Immature natural killer cell (primary cell): ENCODE measurements at regions not wholly inside any gene's neighbourhood (a gene's known extent, or its start where the extent isn't known, plus 50 kb on each side); places are given as distances from the start of the nearest gene placed in this dataset.
A peak's percentile ranks its signal among the peaks of the same experiment; 100 is the strongest.

ENCODE experiments used
- DNase-seq, 3 donors: peaks; one replicate each; pipeline ENCODE4 v3.0.0; 2022; ENCODE audit warnings: mixed read lengths in 1 of 3
- H3K27ac Mint-ChIP-seq, 6 donors: one replicate each; pipeline ENCODE4 v1.8.0; 2020; ENCODE audit warnings: mixed read lengths in 6 of 6, mild to moderate bottlenecking in 5 of 6, inconsistent platforms in 4 of 6, moderate library complexity in 3 of 6
- H3K27me3 Mint-ChIP-seq, 3 donors: one replicate each; pipeline ENCODE4 v1.8.0; 2020 to 2021; ENCODE audit warnings: low read depth in 3 of 3, mild to moderate bottlenecking in 3 of 3, mixed read lengths in 3 of 3, moderate library complexity in 3 of 3, inconsistent platforms in 1 of 3
- H3K36me3 Mint-ChIP-seq, 3 donors: one replicate each; pipeline ENCODE4 v1.8.0; 2020; ENCODE audit warnings: mixed read lengths in 3 of 3, inconsistent platforms in 2 of 3, mild to moderate bottlenecking in 2 of 3
- H3K4me1 Mint-ChIP-seq, 2 donors: one replicate each; pipeline ENCODE4 v1.8.0; 2020; ENCODE audit warnings: inconsistent platforms in 2 of 2, mild to moderate bottlenecking in 2 of 2, mixed read lengths in 2 of 2, moderate library complexity in 1 of 2
- H3K4me3 Mint-ChIP-seq, 5 donors: one replicate each; pipeline ENCODE4 v1.8.0; 2020; ENCODE audit warnings: mild to moderate bottlenecking in 5 of 5, mixed read lengths in 5 of 5, inconsistent platforms in 3 of 5, moderate library complexity in 3 of 5
- H3K9me3 Mint-ChIP-seq, 6 donors: one replicate each; pipeline ENCODE4 v1.8.0; 2020; ENCODE audit warnings: mild to moderate bottlenecking in 6 of 6, mixed read lengths in 6 of 6, inconsistent platforms in 4 of 6, moderate library complexity in 3 of 6

DNA sequence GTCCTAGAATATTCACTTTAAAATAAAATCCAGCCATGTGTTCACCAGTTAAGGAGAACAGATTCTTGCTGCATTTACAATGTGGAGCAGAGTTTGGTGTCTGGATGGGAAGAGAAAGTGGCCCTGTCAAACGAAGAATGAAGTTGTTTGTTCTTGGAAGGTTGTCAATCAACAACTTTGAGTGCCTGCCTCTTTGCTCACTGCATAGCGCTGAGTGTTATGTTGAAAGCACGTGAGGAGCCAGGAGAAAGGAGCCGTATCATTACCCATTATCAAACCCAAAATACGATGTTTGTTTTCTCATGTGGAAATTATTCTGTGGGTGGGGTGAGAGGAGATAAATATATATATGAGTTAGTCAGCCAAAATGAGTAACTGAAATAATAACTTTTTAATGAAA, 492.5 kb upstream of the POU3F3 start:
- no peak for DNase-seq
- Mint-ChIP-seq H3K9me3 (peaks cover 0 to 5% (median 0%) of the 10 kb centered on the region in 6 donors), H3K36me3 (no peaks in the 10 kb centered on the region), H3K4me3 (no peak overlapping the region), H3K27me3 (peaks cover 0 to 3% (median 0%) of the 10 kb centered on the region in 3 donors), H3K27ac (no peak overlapping the region), H3K4me1 (no peaks in the 10 kb centered on the region)

DNA sequence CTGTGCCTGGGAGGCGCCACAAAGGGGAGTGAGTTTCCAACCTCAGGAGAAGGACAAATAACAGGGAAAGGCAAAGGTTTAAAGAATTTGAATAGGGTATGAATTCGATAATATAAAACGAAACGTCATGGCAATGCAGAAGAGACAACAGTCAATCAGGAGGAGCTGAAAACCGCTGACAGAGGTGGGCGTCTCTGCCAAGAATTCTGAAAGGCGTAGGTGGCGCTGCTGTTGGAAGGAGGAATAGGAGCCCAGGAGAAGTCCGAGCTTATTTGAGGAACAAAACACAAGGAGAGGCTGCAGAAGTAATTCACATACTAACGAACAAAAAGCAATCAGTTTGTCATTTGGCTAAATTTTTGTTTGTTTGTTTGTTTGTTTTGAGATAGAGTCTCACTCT, 485.8 kb upstream of the POU3F3 start:
- Mint-ChIP-seq H3K4me1 (no peaks in the 10 kb centered on the region), H3K4me3 (no peak overlapping the region), H3K36me3 (no peaks in the 10 kb centered on the region), H3K27me3 (peaks cover 0 to 3% (median 0%) of the 10 kb centered on the region in 3 donors), H3K27ac (no peak overlapping the region), H3K9me3 (peaks cover 0 to 12% (median 6%) of the 10 kb centered on the region in 6 donors)
- DNase-seq: no peak

DNA sequence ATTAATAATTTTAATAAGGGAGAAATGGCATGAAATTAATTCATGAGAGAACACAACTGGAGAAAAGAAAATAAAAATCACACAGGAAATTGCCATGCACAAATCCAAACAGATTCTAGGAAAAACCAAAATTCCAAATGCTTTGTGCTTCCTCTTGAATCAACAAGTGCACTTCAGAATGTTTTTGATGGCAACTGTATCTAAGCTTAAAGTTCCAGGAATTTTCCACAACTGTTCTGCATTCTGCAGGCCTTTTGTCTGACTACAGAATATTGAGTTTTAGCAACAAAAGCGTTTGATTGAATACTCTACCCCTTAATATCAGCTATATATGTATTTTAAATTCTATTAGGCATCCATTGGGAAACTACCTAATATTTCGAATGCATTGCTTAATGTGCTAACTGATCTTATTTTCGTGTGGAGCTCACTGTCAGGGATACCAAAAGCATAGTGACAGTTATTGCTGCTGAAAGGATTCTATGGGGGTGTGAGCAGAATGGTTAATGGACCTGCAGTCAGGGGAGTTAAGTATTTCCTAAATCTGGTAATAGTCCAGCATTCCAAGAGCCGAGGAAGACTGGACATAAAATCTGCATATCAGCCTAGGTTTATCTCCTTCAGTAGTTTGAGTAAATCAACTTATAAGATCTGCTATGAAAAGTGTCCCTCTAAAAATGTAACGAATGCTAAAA, 482.7 kb upstream of the POU3F3 start:
- H3K27me3 Mint-ChIP-seq: peaks cover 0 to 2% (median 0%) of the 10 kb centered on the region in 3 donors

DNA sequence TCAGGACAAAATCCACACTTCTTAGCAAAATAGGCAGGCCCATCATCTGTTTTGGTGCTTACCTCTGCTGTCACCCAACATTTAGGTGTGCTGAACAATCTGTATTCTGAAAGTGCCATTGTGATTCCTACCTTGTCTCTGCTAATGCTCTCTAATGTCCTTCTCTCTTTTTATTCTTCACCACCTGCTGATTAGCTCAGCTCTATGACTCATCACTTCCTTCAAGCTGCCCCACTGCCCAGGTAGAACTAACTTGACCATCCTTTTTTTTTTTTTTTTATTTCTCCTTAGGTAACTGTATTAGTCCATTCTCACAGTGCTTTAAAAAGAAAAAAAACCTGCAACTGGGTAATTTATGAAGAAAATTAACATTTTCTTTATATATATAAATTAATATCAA, 478.7 kb upstream of the POU3F3 start:
- no peak overlapping the region for H3K4me3 Mint-ChIP-seq
- no peak for DNase-seq
- peaks cover 0 to 5% (median 3%) of the 10 kb centered on the region in 3 donors for H3K27me3 Mint-ChIP-seq
- H3K36me3 Mint-ChIP-seq: no peaks in the 10 kb centered on the region
- H3K9me3 Mint-ChIP-seq: peaks cover 0 to 9% (median under 1%) of the 10 kb centered on the region in 6 donors
- H3K27ac Mint-ChIP-seq: no peak overlapping the region
- peaks cover 0 to 3% of the 10 kb centered on the region in 2 donors for H3K4me1 Mint-ChIP-seq

More for the DNA sequence above, 482.7 kb upstream of the POU3F3 start:
- no peak for DNase-seq
- no peaks in the 10 kb centered on the region for H3K4me1 Mint-ChIP-seq
- no peaks in the 10 kb centered on the region for H3K36me3 Mint-ChIP-seq
- H3K9me3 Mint-ChIP-seq: peaks cover 1 to 12% (median 4%) of the 10 kb centered on the region in 6 donors
- no peak overlapping the region for H3K27ac Mint-ChIP-seq
- H3K4me3 Mint-ChIP-seq: no peak overlapping the region

DNA sequence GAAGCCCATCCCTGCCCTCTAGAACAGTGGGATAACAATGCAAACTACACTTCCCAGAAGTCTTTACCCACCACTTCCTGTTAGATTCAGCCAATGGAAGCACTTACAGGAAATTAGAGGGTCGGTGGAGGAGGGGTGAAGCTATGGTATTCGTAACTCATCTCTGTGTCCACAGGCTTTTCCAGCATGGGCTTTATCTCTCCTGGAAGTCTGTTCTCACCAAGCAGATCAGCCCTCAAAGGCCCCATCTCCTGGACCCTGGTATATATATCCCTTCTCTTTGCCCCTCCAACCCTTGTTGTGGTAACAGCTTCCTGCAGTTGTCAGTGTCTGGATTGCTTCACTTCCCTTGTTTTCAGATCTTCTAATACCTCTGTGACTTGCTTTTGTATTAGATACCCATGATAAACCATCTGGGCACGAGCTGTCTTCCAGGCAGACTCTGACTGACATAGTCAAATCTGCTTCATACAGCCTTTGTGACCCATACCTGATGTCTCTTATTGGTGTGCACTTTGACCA, 475.0 kb upstream of the POU3F3 start:
- no peaks in the 10 kb centered on the region for H3K36me3 Mint-ChIP-seq
- H3K27me3 Mint-ChIP-seq: peaks cover 0 to 5% (median 3%) of the 10 kb centered on the region in 3 donors
- peak in 2 of 3 donors; percentile 0 to 2 for DNase-seq
- peaks cover 0 to 7% (median under 1%) of the 10 kb centered on the region in 6 donors for H3K9me3 Mint-ChIP-seq
- H3K27ac Mint-ChIP-seq: peak overlapping the region in 1 of 6 donors; percentile 34
- H3K4me1 Mint-ChIP-seq: peaks cover 0 to 3% of the 10 kb centered on the region in 2 donors
- H3K4me3 Mint-ChIP-seq: peak overlapping the region; percentile 53 to 78 (median 67)

DNA sequence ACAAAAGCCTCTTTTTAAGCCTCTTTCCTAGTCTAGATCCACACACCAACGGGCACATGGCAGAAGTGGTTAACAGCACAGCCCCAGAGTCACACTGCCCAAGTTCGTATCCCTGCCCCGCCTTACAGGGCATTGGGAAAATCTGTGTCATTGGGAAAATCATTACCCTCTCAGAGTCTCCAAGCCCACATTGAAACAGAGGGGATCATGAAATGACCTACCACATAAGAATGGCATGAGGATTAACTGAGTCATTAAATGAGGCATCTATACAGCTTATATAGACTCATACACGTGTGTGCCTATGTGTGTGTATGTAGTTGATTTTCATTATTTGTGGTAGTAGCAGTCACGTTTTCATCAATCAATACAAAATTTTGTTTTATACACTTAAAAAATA, 469.0 kb upstream of the POU3F3 start:
- Mint-ChIP-seq H3K36me3 (no peaks in the 10 kb centered on the region), H3K27me3 (peaks cover 0 to 4% (median 2%) of the 10 kb centered on the region in 3 donors), H3K4me3 (no peak overlapping the region), H3K27ac (no peak overlapping the region), H3K4me1 (no peaks in the 10 kb centered on the region), H3K9me3 (peaks cover 2 to 22% (median 4%) of the 10 kb centered on the region in 6 donors)
- no peak for DNase-seq

DNA sequence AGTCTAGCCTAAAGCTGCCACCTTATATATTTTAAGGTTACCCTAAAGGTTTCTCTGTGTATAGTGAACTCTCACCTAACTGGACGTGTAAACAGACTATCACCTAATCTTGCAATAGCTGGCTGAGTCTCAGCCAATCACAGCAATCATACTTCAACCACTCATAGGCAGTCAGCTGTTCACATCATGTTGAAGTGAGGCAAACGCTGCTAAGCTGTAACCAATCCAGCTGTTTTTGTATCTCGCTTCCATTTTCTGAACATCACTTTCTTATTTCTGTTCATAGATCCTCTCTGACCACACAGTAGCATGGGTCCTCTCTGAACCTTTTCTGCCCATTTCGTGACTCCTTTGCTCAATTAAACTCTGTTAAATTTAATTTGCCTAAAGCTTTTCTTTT, 468.2 kb upstream of the POU3F3 start:
- no peak overlapping the region for H3K27ac Mint-ChIP-seq
- peaks cover 0 to 4% (median 2%) of the 10 kb centered on the region in 3 donors for H3K27me3 Mint-ChIP-seq
- H3K9me3 Mint-ChIP-seq: peaks cover 2 to 22% (median 4%) of the 10 kb centered on the region in 6 donors
- no peak for DNase-seq
- H3K36me3 Mint-ChIP-seq: no peaks in the 10 kb centered on the region
- no peaks in the 10 kb centered on the region for H3K4me1 Mint-ChIP-seq
- H3K4me3 Mint-ChIP-seq: no peak overlapping the region

DNA sequence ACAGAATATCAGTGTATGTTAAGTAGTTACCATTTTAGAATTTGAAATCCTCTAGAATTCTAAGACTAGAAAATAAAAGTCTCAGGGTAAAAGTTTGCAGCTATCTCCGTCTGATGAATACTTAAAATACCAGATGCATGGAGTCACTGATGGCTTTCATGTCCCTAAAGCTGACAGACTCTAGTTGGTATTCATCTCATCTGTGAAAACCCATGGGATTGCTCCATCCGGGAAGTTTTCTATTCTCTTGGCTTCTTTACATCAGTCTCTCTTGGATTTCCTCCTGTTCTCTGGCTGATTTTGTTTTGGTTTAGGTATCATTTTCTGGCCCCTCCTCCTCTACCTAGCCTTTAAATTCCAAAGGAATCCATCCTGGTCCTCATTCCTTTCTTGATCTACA, 465.6 kb upstream of the POU3F3 start:
- H3K4me1 Mint-ChIP-seq: no peaks in the 10 kb centered on the region
- H3K27me3 Mint-ChIP-seq: peaks cover 2 to 4% (median 3%) of the 10 kb centered on the region in 3 donors
- H3K36me3 Mint-ChIP-seq: no peaks in the 10 kb centered on the region
- no peak overlapping the region for H3K27ac Mint-ChIP-seq
- no peak overlapping the region for H3K4me3 Mint-ChIP-seq
- peaks cover 2 to 22% (median 4%) of the 10 kb centered on the region in 6 donors for H3K9me3 Mint-ChIP-seq
- DNase-seq: no peak

DNA sequence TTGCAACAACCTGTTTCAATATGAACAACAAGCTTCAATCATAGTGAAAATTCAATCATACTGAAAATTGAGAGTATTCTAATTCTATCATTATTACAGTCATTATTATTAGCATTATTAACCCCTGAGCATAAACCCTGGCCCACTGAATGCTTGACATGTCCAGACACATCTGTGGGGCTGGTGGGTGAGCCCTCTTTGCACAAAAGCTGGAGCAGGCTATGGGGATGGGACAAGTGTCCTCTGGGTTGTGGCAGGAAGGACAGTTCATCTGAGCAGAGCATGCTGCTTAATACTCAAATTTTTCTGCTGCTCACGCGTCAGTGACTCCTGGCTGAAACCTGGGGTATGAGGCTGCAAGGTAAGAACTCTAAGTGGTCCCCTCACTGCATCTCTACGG, 451.1 kb upstream of the POU3F3 start:
- H3K4me1 Mint-ChIP-seq: no peaks in the 10 kb centered on the region
- DNase-seq: no peak
- H3K27ac Mint-ChIP-seq: no peak overlapping the region
- H3K4me3 Mint-ChIP-seq: no peak overlapping the region
- no peaks in the 10 kb centered on the region for H3K36me3 Mint-ChIP-seq
- peaks cover 0 to 3% (median 0%) of the 10 kb centered on the region in 3 donors for H3K27me3 Mint-ChIP-seq
- peaks cover 0 to 4% (median 0%) of the 10 kb centered on the region in 6 donors for H3K9me3 Mint-ChIP-seq

DNA sequence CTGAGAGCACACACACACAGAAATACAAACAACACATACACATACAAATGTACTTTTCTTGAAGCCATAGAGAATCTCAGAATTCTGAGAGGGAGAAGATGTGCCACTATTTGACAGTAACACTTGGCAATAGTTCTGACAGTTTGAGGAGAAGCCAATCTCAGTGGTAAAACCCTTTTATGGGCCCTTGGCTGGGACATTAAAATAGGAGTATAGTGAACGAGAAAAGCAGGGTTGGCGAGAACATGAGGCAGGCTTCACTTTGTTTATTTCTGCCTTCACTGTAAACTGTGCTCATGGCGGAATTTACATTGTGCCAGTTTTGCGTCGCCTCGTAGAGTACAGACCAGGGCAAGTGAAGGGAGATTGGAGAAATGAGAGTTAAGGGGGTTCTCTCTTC, 449.4 kb upstream of the POU3F3 start:
- H3K36me3 Mint-ChIP-seq: no peaks in the 10 kb centered on the region
- DNase-seq: no peak
- H3K27ac Mint-ChIP-seq: no peak overlapping the region
- H3K4me1 Mint-ChIP-seq: no peaks in the 10 kb centered on the region
- H3K4me3 Mint-ChIP-seq: no peak overlapping the region
- peaks cover 0 to 3% (median 0%) of the 10 kb centered on the region in 3 donors for H3K27me3 Mint-ChIP-seq
- peaks cover 0 to under 1% (median 0%) of the 10 kb centered on the region in 6 donors for H3K9me3 Mint-ChIP-seq

DNA sequence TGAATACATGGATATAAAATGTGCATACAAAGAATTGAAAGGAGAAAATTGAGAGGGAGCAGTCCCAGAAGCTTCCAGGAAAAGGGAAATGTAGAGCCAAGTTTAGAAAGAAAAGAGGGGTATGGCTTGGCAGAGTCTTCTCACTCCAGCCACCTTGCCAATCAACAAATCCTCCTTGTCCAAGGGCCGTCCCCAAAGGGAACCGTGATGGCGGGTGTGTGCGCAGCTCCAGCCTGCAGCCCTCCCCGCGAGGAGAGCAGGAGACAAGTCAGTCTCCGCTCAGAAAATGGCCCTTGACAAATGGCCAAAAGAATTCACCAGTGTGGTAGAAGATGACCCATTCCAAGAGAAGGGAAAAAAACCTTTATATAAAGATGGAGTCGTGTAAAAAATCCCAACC, 448.3 kb upstream of the POU3F3 start:
- H3K27ac Mint-ChIP-seq: no peak overlapping the region
- H3K4me1 Mint-ChIP-seq: no peaks in the 10 kb centered on the region
- H3K27me3 Mint-ChIP-seq: no peaks in the 10 kb centered on the region
- DNase-seq: no peak
- H3K36me3 Mint-ChIP-seq: no peaks in the 10 kb centered on the region
- H3K4me3 Mint-ChIP-seq: no peak overlapping the region
- peaks cover 0 to 3% (median 0%) of the 10 kb centered on the region in 6 donors for H3K9me3 Mint-ChIP-seq

DNA sequence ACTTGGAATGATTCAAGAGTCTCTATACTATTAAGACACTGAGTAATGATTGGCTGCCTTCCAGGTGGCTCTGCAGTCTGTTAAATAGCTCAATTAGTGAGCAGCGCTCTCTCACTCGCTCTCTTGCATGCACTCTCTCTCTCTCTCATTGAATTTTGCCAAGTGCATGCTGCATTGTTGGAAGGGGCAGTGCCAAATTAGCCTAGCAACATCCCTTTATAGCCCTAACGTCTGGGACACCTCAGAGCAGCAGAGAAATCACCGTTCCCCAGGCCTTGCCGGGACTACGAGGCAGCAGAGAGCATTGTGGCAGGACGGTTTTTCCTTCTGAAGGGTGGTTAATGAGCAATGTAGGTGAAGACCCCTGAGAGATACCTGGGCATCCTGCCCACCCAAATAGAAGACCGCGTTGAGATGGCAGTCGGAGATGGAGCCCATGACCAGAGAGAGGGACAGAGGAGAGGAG, 447.6 kb upstream of the POU3F3 start:
- DNase-seq: no peak
- no peaks in the 10 kb centered on the region for H3K36me3 Mint-ChIP-seq
- H3K4me1 Mint-ChIP-seq: no peaks in the 10 kb centered on the region
- H3K4me3 Mint-ChIP-seq: no peak overlapping the region
- H3K27me3 Mint-ChIP-seq: no peaks in the 10 kb centered on the region
- H3K27ac Mint-ChIP-seq: no peak overlapping the region
- H3K9me3 Mint-ChIP-seq: peaks cover 0 to 3% (median 0%) of the 10 kb centered on the region in 6 donors

DNA sequence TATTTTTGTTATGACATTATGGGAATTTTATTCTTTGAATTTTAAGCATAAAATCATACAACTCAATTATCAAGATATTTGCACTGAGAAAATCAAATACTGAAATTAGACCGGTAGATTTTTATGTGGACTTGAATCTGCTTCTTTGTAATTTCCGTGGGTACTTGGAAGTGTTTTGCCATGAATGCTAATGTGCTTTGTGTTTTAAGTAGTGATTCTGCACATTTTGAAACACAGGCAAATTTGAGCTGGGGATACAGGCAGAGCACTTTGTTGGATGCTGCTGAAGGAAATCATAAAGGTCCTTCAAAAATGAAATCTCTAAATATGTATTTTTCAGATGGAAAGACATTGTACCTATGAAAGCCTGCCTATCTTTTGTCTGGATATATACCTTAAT, 446.3 kb upstream of the POU3F3 start:
- Mint-ChIP-seq H3K4me1 (no peaks in the 10 kb centered on the region), H3K27me3 (no peaks in the 10 kb centered on the region), H3K9me3 (peaks cover 0 to 3% (median 0%) of the 10 kb centered on the region in 6 donors), H3K4me3 (no peak overlapping the region), H3K36me3 (no peaks in the 10 kb centered on the region), H3K27ac (no peak overlapping the region)
- DNase-seq: no peak

DNA sequence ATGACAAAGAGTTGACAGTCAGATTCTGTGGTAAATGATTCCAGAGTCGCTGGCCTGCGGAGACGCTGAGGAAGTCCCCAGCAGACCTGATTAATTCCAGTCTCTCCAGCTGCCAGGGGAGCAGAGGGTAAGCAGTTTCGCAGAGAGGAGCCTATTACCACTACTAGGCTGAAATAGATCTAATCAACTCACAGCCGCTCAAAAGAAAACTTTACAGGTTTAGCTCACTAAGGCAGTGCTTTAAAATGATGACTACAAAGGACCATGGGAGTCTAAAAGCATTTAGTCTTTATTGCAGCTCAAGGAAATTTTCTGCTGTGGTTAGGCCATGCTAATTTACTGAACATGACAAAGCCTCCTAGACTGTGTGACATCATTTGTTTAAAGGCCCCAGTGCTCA, 445.6 kb upstream of the POU3F3 start:
- DNase-seq: no peak
- no peaks in the 10 kb centered on the region for H3K36me3 Mint-ChIP-seq
- H3K27ac Mint-ChIP-seq: no peak overlapping the region
- H3K4me1 Mint-ChIP-seq: no peaks in the 10 kb centered on the region
- peaks cover 0 to 2% (median 0%) of the 10 kb centered on the region in 3 donors for H3K27me3 Mint-ChIP-seq
- peaks cover 0 to 6% (median 0%) of the 10 kb centered on the region in 6 donors for H3K9me3 Mint-ChIP-seq
- H3K4me3 Mint-ChIP-seq: no peak overlapping the region
